ENCODE measurements at regions not wholly inside any gene's neighbourhood (a gene's known extent, or its start where the extent isn't known, plus 50 kb on each side); places are given as distances from the start of the nearest gene placed in this dataset.
"Not testable (repeated sequence)": the region's sequence is repeated elsewhere in the genome, so short reads cannot be mapped to it uniquely, and the experiment has no call there.

GRCh38 chr1:233473549-233474204 lies 140.2 kb upstream of the KCNK1 start:
- peak; percentile 46 for DNase-seq (ENCODE audit: low spot score)

GRCh38 chr1:233477359-233477758 lies 136.5 kb upstream of the KCNK1 start:
- DNase-seq (ENCODE audit: low spot score) = no peak

DNA sequence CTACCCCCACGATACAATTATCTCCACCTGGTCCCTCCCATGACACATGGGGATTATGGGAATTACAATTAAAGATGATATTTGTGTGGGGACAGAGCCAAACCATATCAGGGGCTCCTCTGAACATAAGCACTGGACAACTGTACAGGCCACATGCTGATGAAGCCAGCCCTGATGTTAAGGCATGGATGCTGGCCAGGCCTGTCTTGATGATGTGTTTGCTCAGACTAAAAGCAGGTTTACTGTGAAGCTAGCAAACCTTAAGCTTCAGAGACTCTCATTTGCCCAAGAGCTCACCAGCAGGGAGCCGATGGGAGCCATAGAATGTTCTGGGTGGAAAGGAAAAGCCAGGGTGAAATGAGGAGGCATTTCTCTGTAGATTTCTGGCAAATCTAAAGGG lies 135.3 kb upstream of the KCNK1 start:
- no peak for DNase-seq (ENCODE audit: low spot score)

- no peak for DNase-seq (ENCODE audit: low spot score)
Observed at GRCh38 chr1:233479110-233479890, 134.6 kb upstream of the KCNK1 start.

DNA sequence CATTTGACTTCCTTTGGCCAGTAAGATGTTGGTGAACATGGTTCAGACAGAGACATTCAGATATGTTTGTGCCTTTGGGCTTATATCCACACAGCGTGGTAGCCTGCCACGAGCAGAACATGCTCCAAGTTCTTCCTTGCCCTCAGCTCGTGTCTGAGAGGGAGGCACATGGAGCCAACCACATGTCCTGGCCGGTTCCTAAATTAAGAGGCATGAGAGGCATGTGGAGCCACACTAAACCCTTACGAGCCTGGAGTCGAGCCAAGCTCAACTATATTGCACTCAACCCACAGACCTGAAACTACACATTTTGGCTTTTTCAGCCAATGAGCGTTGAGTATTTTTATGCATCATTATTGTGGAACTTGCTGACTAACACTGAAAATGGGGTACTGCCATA lies 133.7 kb upstream of the KCNK1 start:
- no peak for DNase-seq (ENCODE audit: low spot score)

DNA sequence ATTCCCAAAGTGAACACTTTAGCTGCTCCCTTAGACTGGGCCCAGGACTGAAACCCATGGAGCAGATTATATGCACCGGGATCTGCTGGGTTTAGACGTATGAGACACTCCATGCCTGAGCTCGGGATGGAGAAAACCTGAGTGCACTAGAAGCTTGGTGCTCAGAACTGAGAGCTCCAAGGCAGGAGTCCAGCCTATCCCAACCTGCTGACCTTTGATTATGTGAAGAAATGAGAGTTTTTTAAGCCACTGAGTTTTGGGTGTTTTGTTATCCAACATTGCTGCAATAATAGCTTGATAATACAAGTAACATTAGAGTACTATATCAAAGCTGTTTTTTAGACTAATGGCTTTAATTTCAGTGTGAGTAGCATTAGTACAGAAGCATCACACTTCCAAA lies 131.5 kb upstream of the KCNK1 start:
- no peak for DNase-seq (ENCODE audit: low spot score)

- DNase-seq (ENCODE audit: low spot score) = no peak
Observed at GRCh38 chr1:233485385-233485784, 128.5 kb upstream of the KCNK1 start.

DNA sequence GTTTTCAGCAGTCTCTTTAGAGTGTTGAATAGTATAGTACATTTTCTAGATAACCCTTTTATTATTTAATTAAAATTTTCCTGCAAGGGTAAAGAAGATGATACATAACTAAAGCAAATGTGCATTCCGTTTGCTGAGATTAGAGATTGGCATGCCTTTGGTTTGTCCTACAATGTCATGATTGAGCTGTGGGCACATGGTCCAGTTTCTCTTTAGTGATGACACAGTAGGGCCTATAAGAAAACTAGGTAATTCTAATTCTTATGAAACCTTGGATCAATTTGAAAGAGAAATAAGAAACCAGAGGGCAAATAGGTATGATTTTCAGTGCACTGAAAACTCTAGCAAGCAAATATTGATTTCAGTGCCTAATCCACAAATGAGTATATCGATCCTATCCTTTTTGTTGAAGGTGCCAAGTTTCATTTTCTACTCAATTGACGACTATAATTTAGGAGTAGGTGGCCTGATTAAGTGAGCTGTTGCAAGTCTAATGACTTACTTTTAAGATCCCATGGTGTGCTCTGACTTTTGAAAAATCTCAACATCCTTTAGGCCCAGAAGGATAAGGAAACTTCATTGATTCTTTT lies 128.0 kb upstream of the KCNK1 start:
- no peak for DNase-seq (ENCODE audit: low spot score)

DNA sequence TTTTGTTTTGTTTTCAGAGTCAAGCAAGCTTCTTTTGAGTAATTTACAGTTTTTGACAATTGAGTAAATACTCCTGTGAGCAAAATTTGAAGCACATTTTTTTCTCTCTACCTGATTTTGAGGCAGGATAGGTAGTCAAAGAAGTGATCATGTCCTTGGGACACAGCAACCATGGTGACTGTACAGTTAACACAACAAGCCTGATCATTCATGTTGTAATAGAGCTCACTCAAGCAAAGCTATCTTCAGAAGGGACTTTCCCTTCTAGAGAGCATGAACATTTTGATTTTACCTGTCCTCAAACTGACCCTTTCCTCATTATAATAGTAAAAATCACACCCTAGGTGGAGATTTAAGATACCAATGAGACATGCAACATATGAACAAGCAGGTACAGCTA lies 126.5 kb upstream of the KCNK1 start:
- DNase-seq (ENCODE audit: low spot score) = no peak

DNA sequence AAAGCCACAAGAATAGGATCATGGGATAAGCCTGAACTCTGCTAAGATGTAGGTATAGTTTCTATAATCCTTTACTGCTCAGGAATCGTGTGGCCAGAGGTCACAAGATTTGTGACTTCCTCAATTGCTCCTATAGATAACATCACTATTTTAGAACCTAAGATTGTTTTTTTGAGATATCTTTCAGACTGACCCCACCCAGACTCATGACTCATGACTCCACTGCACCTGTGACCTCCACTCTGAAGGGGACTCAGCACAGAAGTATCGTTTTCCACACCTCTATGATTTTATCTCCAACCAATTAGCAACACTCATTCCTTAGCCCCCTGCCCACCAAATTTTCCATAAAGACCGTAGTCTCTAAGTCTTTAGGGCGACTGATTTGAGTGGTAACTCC lies 124.5 kb upstream of the KCNK1 start:
- DNase-seq (ENCODE audit: low spot score) = no peak

- no peak for DNase-seq (ENCODE audit: low spot score)
Observed at GRCh38 chr1:233490488-233490887, 123.4 kb upstream of the KCNK1 start.

GRCh38 chr1:233491953-233492620 lies 121.8 kb upstream of the KCNK1 start:
- DNase-seq (ENCODE audit: low spot score) = no peak

- no peak for DNase-seq (ENCODE audit: low spot score)
Observed at GRCh38 chr1:233496993-233497392, 116.9 kb upstream of the KCNK1 start.

DNA sequence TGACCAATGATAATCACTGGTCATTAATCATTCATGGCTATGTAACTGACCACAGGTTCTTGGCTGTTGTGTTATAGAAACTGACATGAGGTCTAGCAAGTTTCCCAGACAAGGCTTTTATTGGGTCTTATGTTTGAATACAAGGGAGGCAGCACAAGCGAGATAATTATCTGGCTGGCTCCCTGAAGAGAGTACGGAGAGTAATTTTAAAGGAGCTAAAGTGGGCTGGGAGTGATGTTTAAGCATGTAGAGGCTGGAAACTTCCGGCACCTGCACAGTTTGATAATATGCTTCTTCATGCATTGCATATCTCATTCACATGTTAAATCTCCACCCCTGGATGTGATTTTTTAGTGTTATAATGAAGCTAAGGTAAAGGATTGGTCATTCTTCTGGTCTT lies 116.2 kb upstream of the KCNK1 start:
- DNase-seq (ENCODE audit: low spot score) = no peak

DNA sequence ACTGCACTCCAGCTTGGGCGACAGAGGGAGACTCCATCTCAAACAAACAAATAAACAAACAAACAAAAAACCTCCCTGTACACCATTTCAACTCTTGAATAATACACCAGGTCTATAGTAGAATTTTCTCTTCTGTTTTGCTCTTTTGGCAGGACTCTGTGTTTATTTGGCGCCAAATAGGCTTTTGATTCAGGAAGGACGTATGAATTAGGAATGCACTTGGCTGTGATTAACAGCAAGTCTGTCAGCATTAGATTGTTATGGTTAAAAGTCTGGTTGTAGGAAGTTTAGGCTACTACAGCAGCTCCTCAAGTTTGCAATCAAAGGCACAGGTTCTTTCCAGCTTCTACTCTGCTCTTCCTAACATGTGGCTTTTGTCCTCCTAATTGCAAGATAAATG lies 113.8 kb upstream of the KCNK1 start:
- DNase-seq (ENCODE audit: low spot score) = no peak

DNA sequence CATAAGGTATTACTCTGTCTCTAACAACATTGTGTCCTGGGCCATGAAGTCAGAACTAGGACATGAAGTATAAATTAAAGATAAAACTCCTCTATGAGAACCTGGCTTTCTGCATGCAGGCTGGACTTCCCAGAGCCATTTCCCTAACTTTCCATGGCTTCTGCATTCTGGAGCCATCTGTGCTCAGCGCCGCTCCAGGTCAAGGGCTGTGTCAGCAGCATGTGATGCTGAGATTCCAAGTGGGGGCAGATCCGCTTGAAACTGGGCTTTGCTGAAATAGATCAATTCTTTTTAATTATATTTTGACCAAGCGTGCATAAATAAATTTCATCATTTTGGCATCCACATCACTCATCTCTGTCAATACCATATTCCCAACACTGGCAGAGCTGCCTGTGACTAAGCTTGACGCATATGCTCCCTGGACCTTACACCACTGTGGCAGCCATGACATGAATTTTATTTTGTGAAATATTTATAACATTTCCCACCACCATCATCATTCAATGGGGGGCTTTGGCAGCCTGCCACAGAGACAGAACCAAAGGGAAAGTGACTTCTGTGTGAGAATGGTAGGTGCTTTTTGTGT lies 110.4 kb upstream of the KCNK1 start:
- no peak for DNase-seq (ENCODE audit: low spot score)

- DNase-seq (ENCODE audit: low spot score) = no peak
Observed at GRCh38 chr1:233505130-233505529, 108.8 kb upstream of the KCNK1 start.

- not testable (repeated sequence) for DNase-seq (ENCODE audit: low spot score)
Observed at GRCh38 chr1:233505889-233506288, 108.0 kb upstream of the KCNK1 start.

- DNase-seq (ENCODE audit: low spot score) = no peak
Observed at GRCh38 chr1:233509526-233509925, 104.4 kb upstream of the KCNK1 start.

DNA sequence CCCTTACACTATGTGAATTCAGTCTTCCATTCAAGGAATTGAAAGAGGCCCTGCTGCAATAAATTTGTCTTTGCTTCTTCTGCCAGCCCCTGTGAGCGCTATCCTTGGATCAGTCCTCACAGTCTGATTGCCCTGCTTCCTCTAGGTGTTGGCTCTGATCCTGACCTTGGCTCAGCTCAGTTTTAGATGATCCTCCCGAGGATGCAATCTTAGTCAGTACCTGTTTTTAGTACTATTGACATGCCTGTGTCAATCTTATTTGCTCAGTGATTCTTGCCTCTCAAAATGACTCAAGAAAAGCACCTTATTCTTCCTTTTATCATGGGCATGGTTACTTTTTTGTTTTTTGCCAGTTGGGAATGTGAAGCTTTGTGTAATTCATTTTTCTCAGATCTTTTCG lies 101.4 kb upstream of the KCNK1 start:
- no peak for DNase-seq (ENCODE audit: low spot score)

- no peak for DNase-seq (ENCODE audit: low spot score)
Observed at GRCh38 chr1:233513431-233513830, 100.5 kb upstream of the KCNK1 start.

GRCh38 chr1:233514946-233515391 lies 98.9 kb upstream of the KCNK1 start:
- no peak for DNase-seq (ENCODE audit: low spot score)

Measured in LoVo (cell line).